LNCAP (cell line): ENCODE measurements at regions not wholly inside any gene's neighbourhood (a gene's known extent, or its start where the extent isn't known, plus 50 kb on each side); places are given as distances from the start of the nearest gene placed in this dataset.

Experiments
- CTCF ChIP-seq: fragments of 450-650 bp; IDR thresholded peaks from 2 replicates; pipeline ENCODE4 v1.5.1; 2017; ENCODE audit warnings: mild to moderate bottlenecking

GRCh38 chr10:6972226-6972625 lies 392.1 kb upstream of the PRKCQ start:
- TF ChIP-seq CTCF, result no peak

GRCh38 chr10:6969659-6970058 lies 389.6 kb upstream of the PRKCQ start:
- TF ChIP-seq CTCF, result no peak

GRCh38 chr10:6964543-6964942 lies 384.5 kb upstream of the PRKCQ start:
- TF ChIP-seq CTCF, result no peak

GRCh38 chr10:6962576-6962975 lies 382.5 kb upstream of the PRKCQ start:
- no peak for TF ChIP-seq CTCF

- TF ChIP-seq CTCF, result no peak
Observed at GRCh38 chr10:6958711-6959110, 378.6 kb upstream of the PRKCQ start.

GRCh38 chr10:6958254-6958653 lies 378.2 kb upstream of the PRKCQ start:
- TF ChIP-seq CTCF, result no peak

GRCh38 chr10:6957851-6958250 lies 377.8 kb upstream of the PRKCQ start:
- TF ChIP-seq CTCF, result no peak

GRCh38 chr10:6956562-6956961 lies 376.5 kb upstream of the PRKCQ start:
- no peak for TF ChIP-seq CTCF
